IMR-90 (cell line): ENCODE measurements at regions not wholly inside any gene's neighbourhood (a gene's known extent, or its start where the extent isn't known, plus 50 kb on each side); places are given as distances from the start of the nearest gene placed in this dataset.

Experiments
- CHD1 ChIP-seq: IDR thresholded peaks from 2 replicates; pipeline ENCODE4 v1.6.1; 2012; ENCODE audit warnings: low read depth, low read length, improper control_type of control experiment
- FOS ChIP-seq: fragments of 150-350 bp; IDR thresholded peaks from 2 replicates; pipeline ENCODE4 v1.6.1; 2016; ENCODE audit warnings: low read depth, low read length
- POLR2A ChIP-seq: IDR thresholded peaks from 2 replicates; pipeline ENCODE4 v1.6.1; 2012; ENCODE audit warnings: mild to moderate bottlenecking, low read depth, low read length

- TF ChIP-seq POLR2A (no peak), CHD1 (no peak), FOS (no peak)
These were observed 1340.0 kb upstream of the MAP3K7 start for GRCh38 chr6:91926827-91927226.
